Mesenchymal stem cell (in vitro differentiated cells and primary cell): ENCODE measurements at regions not wholly inside any gene's neighbourhood (a gene's known extent, or its start where the extent isn't known, plus 50 kb on each side); places are given as distances from the start of the nearest gene placed in this dataset.
A peak's percentile ranks its signal among the peaks of the same experiment; 100 is the strongest.
"Not testable (repeated sequence)": the region's sequence is repeated elsewhere in the genome, so short reads cannot be mapped to it uniquely, and the experiment has no call there.

Experiments used
- DNase-seq: peaks from one replicate; pipeline ENCODE4 v3.0.0-alpha.2; 2013
- H2AFZ ChIP-seq: one replicate; pipeline ENCODE4 v1.6.1; 2013; ENCODE audit warnings: low read depth, mild to moderate bottlenecking, control low read depth, inconsistent platforms, low read length, moderate library complexity
- H2AK5ac ChIP-seq: 2 replicates; pipeline ENCODE4 v1.6.1; 2013; ENCODE audit warnings: low read length, moderate library complexity, mild to moderate bottlenecking, inconsistent platforms; ENCODE audit not compliant: severe bottlenecking
- H2BK120ac ChIP-seq: one replicate; pipeline ENCODE4 v1.6.1; 2013; ENCODE audit warnings: low read depth, mild to moderate bottlenecking, inconsistent platforms, low read length, moderate library complexity
- H2BK12ac ChIP-seq, 2 experiments: one replicate each; pipeline ENCODE4 v1.6.1; 2013; ENCODE audit warnings: inconsistent platforms in 2 of 2, low read length in 2 of 2, mild to moderate bottlenecking in 2 of 2, moderate library complexity in 2 of 2, control low read depth in 1 of 2
- H2BK15ac ChIP-seq: one replicate; pipeline ENCODE4 v1.6.1; 2013; ENCODE audit warnings: mild to moderate bottlenecking, low read depth, inconsistent platforms; ENCODE audit not compliant: poor library complexity, severe bottlenecking
- H2BK5ac ChIP-seq: 2 replicates; pipeline ENCODE4 v1.6.1; 2013; ENCODE audit warnings: low read depth, mild to moderate bottlenecking, low read length, control low read depth, inconsistent platforms; ENCODE audit not compliant: poor library complexity, severe bottlenecking
- H3K14ac ChIP-seq, 2 experiments: one replicate each; pipeline ENCODE4 v1.6.1; 2013; ENCODE audit warnings: inconsistent platforms in 2 of 2, low read length in 2 of 2, control low read depth in 1 of 2, mild to moderate bottlenecking in 1 of 2, moderate library complexity in 1 of 2
- H3K18ac ChIP-seq, 2 experiments: one replicate each; pipeline ENCODE4 v1.6.1; 2013; ENCODE audit warnings: inconsistent platforms in 2 of 2, low read length in 2 of 2, control low read depth in 1 of 2, low read depth in 1 of 2, mild to moderate bottlenecking in 1 of 2
- H3K23ac ChIP-seq, 2 experiments: one replicate each; pipeline ENCODE4 v1.6.1; 2013; ENCODE audit warnings: inconsistent platforms in 2 of 2, low read length in 2 of 2, mild to moderate bottlenecking in 2 of 2, moderate library complexity in 2 of 2, control low read depth in 1 of 2
- H3K27ac ChIP-seq: 2 replicates; pipeline ENCODE4 v1.5.1; 2013; ENCODE audit warnings: mild to moderate bottlenecking, moderate library complexity, low read length, control low read depth, inconsistent platforms; ENCODE audit not compliant: poor library complexity, severe bottlenecking
- H3K27me3 ChIP-seq, 2 experiments: 2 replicates each; pipeline versions ENCODE4 v1.6.1 to v1.7.0; 2013; ENCODE audit warnings: low read length in 2 of 2, mild to moderate bottlenecking in 2 of 2, moderate library complexity in 2 of 2, control low read depth in 1 of 2, inconsistent platforms in 1 of 2; ENCODE audit not compliant: control insufficient read depth in 1 of 2, insufficient read depth in 1 of 2
- H3K36me3 ChIP-seq, 2 experiments: 2 replicates each; pipeline versions ENCODE4 v1.6.1 to v1.7.0; 2013; ENCODE audit warnings: low read length in 2 of 2, control low read depth in 1 of 2, inconsistent platforms in 1 of 2, low read depth in 1 of 2, mild to moderate bottlenecking in 1 of 2; ENCODE audit not compliant: insufficient read depth in 2 of 2, control insufficient read depth in 1 of 2
- H3K4ac ChIP-seq, 2 experiments: one replicate each; pipeline ENCODE4 v1.6.1; 2013; ENCODE audit warnings: inconsistent platforms in 2 of 2, low read length in 2 of 2, mild to moderate bottlenecking in 2 of 2, moderate library complexity in 2 of 2, control low read depth in 1 of 2, low read depth in 1 of 2
- H3K4me1 ChIP-seq: 2 replicates; pipeline ENCODE4 v1.6.1; 2013; ENCODE audit warnings: low read depth, low read length, control low read depth; ENCODE audit not compliant: control insufficient read depth, insufficient read depth
- H3K4me2 ChIP-seq: 2 replicates; pipeline ENCODE4 v1.6.1; 2013; ENCODE audit warnings: low read length, mild to moderate bottlenecking, inconsistent platforms; ENCODE audit not compliant: poor library complexity, severe bottlenecking
- H3K4me3 ChIP-seq, 2 experiments: 2 replicates each; pipeline versions ENCODE4 v1.5.1 to v1.7.0; 2013; ENCODE audit warnings: low read length in 2 of 2, mild to moderate bottlenecking in 2 of 2, control low read depth in 1 of 2, low read depth in 1 of 2; ENCODE audit not compliant: insufficient read depth in 1 of 2
- H3K79me1 ChIP-seq: replicated peaks from 2 replicates; pipeline ENCODE4 v1.6.1; 2013; ENCODE audit warnings: mild to moderate bottlenecking, control low read depth, low read length, inconsistent platforms; ENCODE audit not compliant: poor library complexity, severe bottlenecking
- H3K9ac ChIP-seq: 2 replicates; pipeline ENCODE4 v1.7.0; 2013; ENCODE audit warnings: mild to moderate bottlenecking, low read length, moderate library complexity
- H3K9me3 ChIP-seq: 2 replicates; pipeline ENCODE4 v1.7.0; 2013; ENCODE audit warnings: mild to moderate bottlenecking, low read length; ENCODE audit not compliant: control insufficient read depth
- H4K8ac ChIP-seq: one replicate; pipeline ENCODE4 v1.6.1; 2013; ENCODE audit warnings: inconsistent platforms, mild to moderate bottlenecking, low read length, moderate library complexity
- H4K91ac ChIP-seq: one replicate; pipeline ENCODE4 v1.6.1; 2013; ENCODE audit warnings: mild to moderate bottlenecking, low read length, inconsistent platforms
- WGBS: methylation state at CpG from one replicate; pipeline ENCODE4 v1.1.7; 2013; ENCODE audit warnings: mixed read lengths; 5-methylcytosine and 5-hydroxymethylcytosine counted together

DNA sequence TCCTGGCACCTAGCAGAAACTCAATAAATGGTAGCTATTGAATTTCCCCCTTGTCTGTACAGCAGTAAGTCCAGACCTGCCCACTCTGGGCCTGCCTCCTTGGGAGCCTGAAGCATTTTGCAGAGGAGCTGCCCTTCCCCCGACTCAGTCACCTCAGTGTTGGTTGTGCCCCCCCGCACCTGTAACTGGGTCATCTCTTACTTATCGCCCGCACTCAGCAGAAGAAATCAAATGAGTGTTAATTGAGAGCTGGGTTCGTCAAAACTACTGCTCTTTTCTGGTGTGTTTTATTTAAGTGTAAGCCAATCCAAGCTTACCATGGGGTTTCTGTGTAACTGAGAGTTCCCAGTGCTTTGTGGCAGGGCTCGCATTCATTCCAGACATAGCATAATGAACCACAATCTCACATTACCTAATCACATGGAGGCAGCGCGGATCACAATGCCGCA lies 175.5 kb upstream of the IRF2BP2 start:
- not testable (repeated sequence) for H3K4me2 ChIP-seq, H2BK5ac ChIP-seq, H3K9me3 ChIP-seq, H3K36me3 ChIP-seq, H3K79me1 ChIP-seq, H3K18ac ChIP-seq, H3K23ac ChIP-seq, H4K8ac ChIP-seq, H2AK5ac ChIP-seq, H3K4me1 ChIP-seq, H2AFZ ChIP-seq, H2BK120ac ChIP-seq, H3K14ac ChIP-seq, H3K4ac ChIP-seq, H2BK12ac ChIP-seq, H3K9ac ChIP-seq, H2BK15ac ChIP-seq, H4K91ac ChIP-seq, H3K4me3 ChIP-seq
- peak overlapping the region; percentile 68 for H3K27ac ChIP-seq
- 89% methylated on average over 4 of the region's 9 CpGs for WGBS
- peaks cover 26 to 28% of the 10 kb centered on the region in 2 experiments for H3K27me3 ChIP-seq
- peak; percentile 51 for DNase-seq

DNA sequence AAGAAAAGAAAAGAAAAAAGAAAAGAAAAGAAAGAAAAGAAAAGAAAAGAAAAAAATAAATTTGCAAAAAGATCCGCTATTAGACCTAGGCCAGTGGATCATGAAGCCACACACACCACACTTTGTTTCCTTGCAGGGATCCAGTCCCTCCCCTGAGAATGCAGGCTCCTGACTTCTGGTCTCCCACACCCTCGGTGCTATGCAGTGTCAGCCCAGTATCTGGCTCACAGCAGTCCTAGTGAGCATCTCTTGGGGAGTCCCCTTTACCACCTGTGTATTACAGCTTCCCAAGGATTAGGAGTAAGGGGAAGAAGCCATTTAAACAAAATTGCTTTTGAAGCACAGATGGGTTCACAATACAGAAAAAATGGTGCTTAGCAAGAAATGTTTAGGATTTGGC lies 174.1 kb upstream of the IRF2BP2 start:
- not testable (repeated sequence) for H3K4me2 ChIP-seq, DNase-seq, H2BK5ac ChIP-seq, H2BK15ac ChIP-seq, H3K4me3 ChIP-seq, H3K9ac ChIP-seq, H4K91ac ChIP-seq, H3K23ac ChIP-seq, H3K4ac ChIP-seq, H3K4me1 ChIP-seq, H2AFZ ChIP-seq, H3K79me1 ChIP-seq, H3K18ac ChIP-seq, H3K9me3 ChIP-seq, H2AK5ac ChIP-seq, H4K8ac ChIP-seq, H2BK12ac ChIP-seq, H3K27ac ChIP-seq, H3K36me3 ChIP-seq, H3K14ac ChIP-seq, H2BK120ac ChIP-seq
- H3K27me3 ChIP-seq = peaks cover 36 to 40% of the 10 kb centered on the region in 2 experiments
- no CpG with 5 or more reads among the region's 2 CpGs for WGBS

DNA sequence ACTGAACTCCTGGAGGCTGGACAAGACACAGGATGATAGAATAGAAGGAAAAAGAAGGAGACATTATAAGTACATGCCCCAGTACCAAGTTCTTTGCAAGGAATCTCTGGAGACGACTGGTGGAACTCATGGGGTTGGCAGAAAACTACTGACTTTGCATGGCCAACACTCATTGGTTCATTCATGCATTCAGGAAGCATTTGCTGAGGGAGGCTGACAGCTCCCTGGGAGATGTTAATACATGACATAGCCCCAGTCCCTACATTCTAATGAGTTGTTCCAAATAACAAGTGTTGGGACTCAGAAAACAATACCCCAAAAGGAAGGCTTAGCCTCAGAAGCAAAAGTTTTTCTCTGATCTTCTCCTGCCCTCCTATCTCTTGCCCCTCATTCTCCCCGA lies 172.8 kb upstream of the IRF2BP2 start:
- Histone ChIP-seq H2BK120ac (no peak overlapping the region), H4K8ac (no peak overlapping the region), H3K36me3 (no peaks in the 10 kb centered on the region), H3K23ac (no peak overlapping the region), H3K4me2 (no peak overlapping the region), H3K14ac (no peak overlapping the region), H3K79me1 (no peaks in the 10 kb centered on the region), H3K18ac (no peak overlapping the region), H4K91ac (no peak overlapping the region), H3K4ac (no peak overlapping the region), H2AK5ac (no peak overlapping the region), H3K27ac (no peak overlapping the region), H2AFZ (no peak overlapping the region), H3K27me3 (peaks cover 49 to 53% of the 10 kb centered on the region in 2 experiments), H3K9me3 (no peaks in the 10 kb centered on the region), H3K9ac (no peak overlapping the region), H2BK12ac (no peak overlapping the region), H3K4me3 (no peak overlapping the region), H2BK5ac (no peak overlapping the region), H2BK15ac (no peak overlapping the region), H3K4me1 (peaks cover 2% of the 10 kb centered on the region)
- DNase-seq = no peak
- 60% methylated on average over 2 of the region's 2 CpGs for WGBS

DNA sequence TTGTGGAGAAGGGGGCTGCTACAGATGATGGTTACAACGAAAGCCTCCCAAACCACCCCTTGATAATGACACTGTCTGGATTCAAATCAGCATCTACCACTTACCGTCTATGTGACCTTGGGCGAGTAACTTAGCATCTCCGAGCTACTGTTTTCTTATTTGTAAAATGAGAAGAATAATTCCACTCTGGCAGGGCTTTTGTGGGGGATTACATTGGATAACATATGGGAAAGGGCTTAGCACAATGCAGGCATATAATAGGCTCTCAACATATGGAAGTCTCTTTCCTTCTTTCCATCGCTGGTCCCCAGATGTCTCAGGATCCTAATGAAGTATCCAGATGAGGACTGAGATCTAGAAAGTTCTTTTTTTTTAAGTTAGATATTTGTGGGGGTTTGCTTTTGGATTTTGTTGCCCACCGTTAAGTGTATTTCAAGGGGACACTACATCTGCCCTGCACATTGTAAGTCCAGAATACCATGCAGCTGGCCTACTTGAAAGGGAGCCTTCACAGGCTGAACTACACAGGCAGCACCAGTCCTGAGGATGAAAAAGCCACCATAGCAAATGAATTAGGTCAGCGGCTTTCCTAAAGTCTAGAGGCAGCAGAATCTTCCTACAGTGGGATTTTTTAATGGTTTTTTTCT lies 172.2 kb upstream of the IRF2BP2 start:
- Histone ChIP-seq H3K36me3 (no peaks in the 10 kb centered on the region), H2BK5ac (no peak overlapping the region), H3K79me1 (no peaks in the 10 kb centered on the region), H3K18ac (no peak overlapping the region), H4K8ac (no peak overlapping the region), H2AFZ (no peak overlapping the region), H3K4me1 (peaks cover 2% of the 10 kb centered on the region), H3K9ac (no peak overlapping the region), H3K9me3 (no peaks in the 10 kb centered on the region), H3K4me2 (no peak overlapping the region), H3K4ac (no peak overlapping the region), H2BK120ac (no peak overlapping the region), H3K14ac (no peak overlapping the region), H3K23ac (no peak overlapping the region), H2BK15ac (no peak overlapping the region), H4K91ac (no peak overlapping the region), H3K4me3 (no peak overlapping the region), H3K27me3 (peaks cover 55 to 59% of the 10 kb centered on the region in 2 experiments), H3K27ac (no peak overlapping the region), H2AK5ac (no peak overlapping the region), H2BK12ac (no peak overlapping the region)
- DNase-seq = peak; percentile 11
- WGBS = 84% methylated on average over 7 of the region's 7 CpGs
